ACC112 (cell line): ENCODE measurements at regions not wholly inside any gene's neighbourhood (a gene's known extent, or its start where the extent isn't known, plus 50 kb on each side); places are given as distances from the start of the nearest gene placed in this dataset.
"Not testable (repeated sequence)": the region's sequence is repeated elsewhere in the genome, so short reads cannot be mapped to it uniquely, and the experiment has no call there.

Experiments
- H2AFZ ChIP-seq: fragments of 200-600 bp; sonication (generic); one replicate; pipeline ENCODE4 v1.6.0; 2017; ENCODE audit warnings: antibody characterized with exemption, low read length; ENCODE audit not compliant: unreplicated experiment
- H3K27ac ChIP-seq: fragments of 200-600 bp; sonication (generic); 2 replicates; pipeline ENCODE4 v1.5.1; 2014; ENCODE audit warnings: low read depth, mild to moderate bottlenecking, antibody characterized with exemption, low read length, moderate library complexity
- H3K27me3 ChIP-seq: fragments of 200-600 bp; sonication (generic); 2 replicates; pipeline ENCODE4 v1.6.1; 2014; ENCODE audit warnings: mild to moderate bottlenecking, antibody characterized with exemption, low read length, moderate library complexity, mixed read lengths; ENCODE audit not compliant: insufficient read depth
- H3K36me3 ChIP-seq: fragments of 200-600 bp; sonication (generic); 2 replicates; pipeline ENCODE4 v1.6.1; 2016; ENCODE audit warnings: mild to moderate bottlenecking, antibody characterized with exemption, low read length, moderate library complexity, mixed read lengths; ENCODE audit not compliant: insufficient read depth
- H3K4me1 ChIP-seq: fragments of 200-600 bp; sonication (generic); one replicate; pipeline ENCODE4 v1.6.1; 2016; ENCODE audit warnings: low read length, mixed read lengths; ENCODE audit not compliant: insufficient read depth, unreplicated experiment, control insufficient read depth
- H3K4me3 ChIP-seq: fragments of 200-600 bp; sonication (generic); 2 replicates; pipeline ENCODE4 v1.5.1; 2014; ENCODE audit warnings: mild to moderate bottlenecking, low read depth, low read length
- H3K79me2 ChIP-seq: fragments of 200-600 bp; sonication (generic); one replicate; pipeline ENCODE4 v1.6.0; 2016; ENCODE audit warnings: low read length; ENCODE audit not compliant: control insufficient read depth, unreplicated experiment, insufficient read depth

- Histone ChIP-seq H3K4me3 (no peak overlapping the region), H3K4me1 (no peaks in the 10 kb centered on the region), H3K79me2 (no peaks in the 10 kb centered on the region), H3K27ac (no peak overlapping the region), H2AFZ (no peak overlapping the region), H3K36me3 (no peaks in the 10 kb centered on the region), H3K27me3 (no peaks in the 10 kb centered on the region)
These were observed 161.9 kb downstream of the HHIPL2 start for GRCh38 chr1:222385955-222386354.

- no peak overlapping the region for H3K4me3 ChIP-seq
- no peaks in the 10 kb centered on the region for H3K4me1 ChIP-seq
- H3K36me3 ChIP-seq, result no peaks in the 10 kb centered on the region
- H2AFZ ChIP-seq, result no peak overlapping the region
- no peaks in the 10 kb centered on the region for H3K27me3 ChIP-seq
- H3K27ac ChIP-seq, result no peak overlapping the region
- no peaks in the 10 kb centered on the region for H3K79me2 ChIP-seq
These were observed 162.6 kb downstream of the HHIPL2 start for GRCh38 chr1:222385262-222385661.

GRCh38 chr1:222384531-222384930 is 163.4 kb downstream of the HHIPL2 start:
- no peak overlapping the region for H3K4me3 ChIP-seq
- no peaks in the 10 kb centered on the region for H3K27me3 ChIP-seq
- H3K79me2 ChIP-seq, result no peaks in the 10 kb centered on the region
- no peak overlapping the region for H3K27ac ChIP-seq
- H2AFZ ChIP-seq, result no peak overlapping the region
- H3K36me3 ChIP-seq, result no peaks in the 10 kb centered on the region
- no peaks in the 10 kb centered on the region for H3K4me1 ChIP-seq

GRCh38 chr1:222382171-222382570 is 165.7 kb downstream of the HHIPL2 start:
- Histone ChIP-seq H3K27ac (no peak overlapping the region), H3K4me1 (no peaks in the 10 kb centered on the region), H3K4me3 (no peak overlapping the region), H3K36me3 (no peaks in the 10 kb centered on the region), H3K79me2 (no peaks in the 10 kb centered on the region), H2AFZ (no peak overlapping the region), H3K27me3 (no peaks in the 10 kb centered on the region)

GRCh38 chr1:222377428-222378088 is 170.3 kb downstream of the HHIPL2 start:
- Histone ChIP-seq H3K79me2 (no peaks in the 10 kb centered on the region), H3K4me1 (no peaks in the 10 kb centered on the region), H3K36me3 (no peaks in the 10 kb centered on the region), H3K27me3 (no peaks in the 10 kb centered on the region), H2AFZ (no peak overlapping the region), H3K4me3 (no peak overlapping the region), H3K27ac (no peak overlapping the region)

GRCh38 chr1:222376791-222377190 is 171.1 kb downstream of the HHIPL2 start:
- not testable (repeated sequence) for H3K36me3 ChIP-seq, H3K79me2 ChIP-seq, H2AFZ ChIP-seq, H3K27ac ChIP-seq, H3K4me3 ChIP-seq, H3K27me3 ChIP-seq, H3K4me1 ChIP-seq

- H3K27me3 ChIP-seq, result no peaks in the 10 kb centered on the region
- peaks cover 13% of the 10 kb centered on the region for H3K4me1 ChIP-seq
- H3K27ac ChIP-seq, result no peak overlapping the region
- no peak overlapping the region for H2AFZ ChIP-seq
- no peaks in the 10 kb centered on the region for H3K36me3 ChIP-seq
- H3K79me2 ChIP-seq, result no peaks in the 10 kb centered on the region
- no peak overlapping the region for H3K4me3 ChIP-seq
These were observed 172.2 kb downstream of the HHIPL2 start for GRCh38 chr1:222375701-222376100.

- H3K79me2 ChIP-seq, result no peaks in the 10 kb centered on the region
- no peaks in the 10 kb centered on the region for H3K36me3 ChIP-seq
- no peak overlapping the region for H3K27ac ChIP-seq
- H3K4me1 ChIP-seq, result peaks cover 24% of the 10 kb centered on the region
- H3K4me3 ChIP-seq, result no peak overlapping the region
- no peaks in the 10 kb centered on the region for H3K27me3 ChIP-seq
- H2AFZ ChIP-seq, result no peak overlapping the region
These were observed 173.9 kb downstream of the HHIPL2 start for GRCh38 chr1:222373831-222374602.

- H3K27ac ChIP-seq, result no peak overlapping the region
- H3K27me3 ChIP-seq, result no peaks in the 10 kb centered on the region
- no peak overlapping the region for H3K4me3 ChIP-seq
- H2AFZ ChIP-seq, result no peak overlapping the region
- H3K36me3 ChIP-seq, result no peaks in the 10 kb centered on the region
- no peaks in the 10 kb centered on the region for H3K79me2 ChIP-seq
- peaks cover 24% of the 10 kb centered on the region for H3K4me1 ChIP-seq
These were observed 174.7 kb downstream of the HHIPL2 start for GRCh38 chr1:222373216-222373615.

GRCh38 chr1:222372221-222372620 is 175.7 kb downstream of the HHIPL2 start:
- Histone ChIP-seq H3K79me2 (no peaks in the 10 kb centered on the region), H3K27ac (no peak overlapping the region)

More at GRCh38 chr1:222372221-222372620, 175.7 kb downstream of the HHIPL2 start:
- H3K36me3 ChIP-seq, result no peaks in the 10 kb centered on the region
- H3K27me3 ChIP-seq, result no peaks in the 10 kb centered on the region
- H3K4me3 ChIP-seq, result no peak overlapping the region
- H2AFZ ChIP-seq, result no peak overlapping the region
- H3K4me1 ChIP-seq, result peaks cover 24% of the 10 kb centered on the region
